ENCODE measurements at regions not wholly inside any gene's neighbourhood (a gene's known extent, or its start where the extent isn't known, plus 50 kb on each side); places are given as distances from the start of the nearest gene placed in this dataset.

GRCh38 chr14:53563628-53564027 lies 393.0 kb downstream of the BMP4 start:
- in situ Hi-C loops (cut with HindIII; ENCODE audit: low pct_unique_long_range_greater_than_20kb, low sequenced_read_pairs): no loop called here

GRCh38 chr14:53553221-53553620 lies 400.1 kb upstream of the DDHD1 start:
- no peak for DNase-seq (ENCODE audit: low read depth, low spot score)
- in situ Hi-C loops (cut with HindIII; ENCODE audit: low pct_unique_long_range_greater_than_20kb, low sequenced_read_pairs): no loop called here

More at GRCh38 chr14:53563628-53564027, 393.0 kb downstream of the BMP4 start:
- DNase-seq (ENCODE audit: low read depth, low spot score): no peak

- in situ Hi-C loops (cut with HindIII; ENCODE audit: low pct_unique_long_range_greater_than_20kb, low sequenced_read_pairs): no loop called here
- no peak for DNase-seq (ENCODE audit: low read depth, low spot score)
Observed at GRCh38 chr14:53551862-53552261, 398.7 kb upstream of the DDHD1 start.

- in situ Hi-C loops (cut with HindIII; ENCODE audit: low pct_unique_long_range_greater_than_20kb, low sequenced_read_pairs): no loop called here
- DNase-seq (ENCODE audit: low read depth, low spot score): no peak
Observed at GRCh38 chr14:53550776-53551175, 397.7 kb upstream of the DDHD1 start.

- no peak for DNase-seq (ENCODE audit: low read depth, low spot score)
- in situ Hi-C loops (cut with HindIII; ENCODE audit: low pct_unique_long_range_greater_than_20kb, low sequenced_read_pairs): no loop called here
Observed at GRCh38 chr14:53549956-53550355, 396.8 kb upstream of the DDHD1 start.

GRCh38 chr14:53547593-53547992 lies 394.5 kb upstream of the DDHD1 start:
- no peak for DNase-seq (ENCODE audit: low read depth, low spot score)
- in situ Hi-C loops (cut with HindIII; ENCODE audit: low pct_unique_long_range_greater_than_20kb, low sequenced_read_pairs): no loop called here

GRCh38 chr14:53545217-53545616 lies 392.1 kb upstream of the DDHD1 start:
- DNase-seq (ENCODE audit: low read depth, low spot score): no peak
- in situ Hi-C loops (cut with HindIII; ENCODE audit: low pct_unique_long_range_greater_than_20kb, low sequenced_read_pairs): no loop called here

GRCh38 chr14:53542732-53543131 lies 389.6 kb upstream of the DDHD1 start:
- peak; percentile 44 for DNase-seq (ENCODE audit: low read depth, low spot score)
- in situ Hi-C loops (cut with HindIII; ENCODE audit: low pct_unique_long_range_greater_than_20kb, low sequenced_read_pairs): no loop called here

GRCh38 chr14:53541411-53541810 lies 388.3 kb upstream of the DDHD1 start:
- in situ Hi-C loops (cut with HindIII; ENCODE audit: low pct_unique_long_range_greater_than_20kb, low sequenced_read_pairs): no loop called here
- no peak for DNase-seq (ENCODE audit: low read depth, low spot score)

- in situ Hi-C loops (cut with HindIII; ENCODE audit: low pct_unique_long_range_greater_than_20kb, low sequenced_read_pairs): no loop called here
Observed at GRCh38 chr14:53539489-53540126, 386.5 kb upstream of the DDHD1 start.

GRCh38 chr14:53538316-53538881 lies 385.3 kb upstream of the DDHD1 start:
- in situ Hi-C loops (cut with HindIII; ENCODE audit: low pct_unique_long_range_greater_than_20kb, low sequenced_read_pairs): no loop called here
- DNase-seq (ENCODE audit: low read depth, low spot score): no peak

More at GRCh38 chr14:53539489-53540126, 386.5 kb upstream of the DDHD1 start:
- peak; percentile 75 for DNase-seq (ENCODE audit: low read depth, low spot score)

GRCh38 chr14:53537422-53538315 lies 384.5 kb upstream of the DDHD1 start:
- DNase-seq (ENCODE audit: low read depth, low spot score): peak; percentile 31
- in situ Hi-C loops (cut with HindIII; ENCODE audit: low pct_unique_long_range_greater_than_20kb, low sequenced_read_pairs): no loop called here

- in situ Hi-C loops (cut with HindIII; ENCODE audit: low pct_unique_long_range_greater_than_20kb, low sequenced_read_pairs): no loop called here
Observed at GRCh38 chr14:53536446-53536845, 383.3 kb upstream of the DDHD1 start.

GRCh38 chr14:53534841-53535240 lies 381.7 kb upstream of the DDHD1 start:
- in situ Hi-C loops (cut with HindIII; ENCODE audit: low pct_unique_long_range_greater_than_20kb, low sequenced_read_pairs): no loop called here
- no peak for DNase-seq (ENCODE audit: low read depth, low spot score)

More at GRCh38 chr14:53536446-53536845, 383.3 kb upstream of the DDHD1 start:
- no peak for DNase-seq (ENCODE audit: low read depth, low spot score)

GRCh38 chr14:53533384-53533970 lies 380.4 kb upstream of the DDHD1 start:
- DNase-seq (ENCODE audit: low read depth, low spot score): no peak
- in situ Hi-C loops (cut with HindIII; ENCODE audit: low pct_unique_long_range_greater_than_20kb, low sequenced_read_pairs): no loop called here

GRCh38 chr14:53532853-53533252 lies 379.7 kb upstream of the DDHD1 start:
- no peak for DNase-seq (ENCODE audit: low read depth, low spot score)
- in situ Hi-C loops (cut with HindIII; ENCODE audit: low pct_unique_long_range_greater_than_20kb, low sequenced_read_pairs): no loop called here

GRCh38 chr14:53531730-53532129 lies 378.6 kb upstream of the DDHD1 start:
- in situ Hi-C loops (cut with HindIII; ENCODE audit: low pct_unique_long_range_greater_than_20kb, low sequenced_read_pairs): no loop called here
- no peak for DNase-seq (ENCODE audit: low read depth, low spot score)

- no peak for DNase-seq (ENCODE audit: low read depth, low spot score)
- in situ Hi-C loops (cut with HindIII; ENCODE audit: low pct_unique_long_range_greater_than_20kb, low sequenced_read_pairs): no loop called here
Observed at GRCh38 chr14:53531156-53531555, 378.0 kb upstream of the DDHD1 start.
